ENCODE measurements at regions not wholly inside any gene's neighbourhood (a gene's known extent, or its start where the extent isn't known, plus 50 kb on each side); places are given as distances from the start of the nearest gene placed in this dataset.
"Not testable (repeated sequence)": the region's sequence is repeated elsewhere in the genome, so short reads cannot be mapped to it uniquely, and the experiment has no call there.

- Histone ChIP-seq H3K27me3 (ENCODE audit: insufficient read depth, low read length, poor library complexity, severe bottlenecking) (no peaks in the 10 kb centered on the region), H3K27ac (ENCODE audit: low read depth, low read length) (no peak overlapping the region), H3K9me3 (ENCODE audit: low read length) (no peaks in the 10 kb centered on the region), H3K4me3 (ENCODE audit: low read length) (no peak overlapping the region), H3K4me1 (ENCODE audit: insufficient read depth, low read length) (no peaks in the 10 kb centered on the region), H3K36me3 (ENCODE audit: insufficient read depth, low read length) (no peaks in the 10 kb centered on the region)
- Mint-ChIP-seq H3K4me1 (peaks cover 5 to 24% (median 10%) of the 10 kb centered on the region in 3 donors), H3K36me3 (peaks cover 6 to 38% (median 6%) of the 10 kb centered on the region in 3 donors), H3K27ac (peak overlapping the region in 2 of 8 donors; percentile 35 to 58), H3K27me3 (no peaks in the 10 kb centered on the region), H3K9me3 (no peaks in the 10 kb centered on the region), H3K4me3 (no peak overlapping the region)
- peak in 1 of 5 donors; percentile 7 for DNase-seq
- CTCF ChIA-PET, result interaction anchor here (1.1 to 1.9 kb wide), 7 partner anchors 15 to 207 kb away, joined by 3 to 9 read pairs (median 5); partner anchors contain the start of gene NFKBIA
- POLR2A ChIA-PET, result no interaction called here
These were observed 76.9 kb upstream of the PSMA6 start for GRCh38 chr14:35215110-35215813.

GRCh38 chr14:35218176-35218575 lies 74.0 kb upstream of the PSMA6 start:
- H3K9me3 ChIP-seq (ENCODE audit: low read length); H3K27me3 ChIP-seq (ENCODE audit: insufficient read depth, low read length, poor library complexity, severe bottlenecking); H3K9me3 Mint-ChIP-seq; H3K36me3 ChIP-seq (ENCODE audit: insufficient read depth, low read length); H3K4me3 Mint-ChIP-seq; H3K27ac ChIP-seq (ENCODE audit: low read depth, low read length); H3K27me3 Mint-ChIP-seq; H3K27ac Mint-ChIP-seq; H3K4me3 ChIP-seq (ENCODE audit: low read length); H3K4me1 ChIP-seq (ENCODE audit: insufficient read depth, low read length); DNase-seq; POLR2A ChIA-PET: not testable (repeated sequence)
- H3K4me1 Mint-ChIP-seq, result peaks cover 13 to 35% (median 23%) of the 10 kb centered on the region in 3 donors
- H3K36me3 Mint-ChIP-seq, result peaks cover 6 to 44% (median 9%) of the 10 kb centered on the region in 3 donors
- CTCF ChIA-PET, result interaction anchor here (0.7 to 1.8 kb wide), 2 partner anchors 11 to 186 kb away, joined by 3 to 5 read pairs; no protein-coding TSS in a partner anchor

GRCh38 chr14:35218963-35219362 lies 73.2 kb upstream of the PSMA6 start:
- Mint-ChIP-seq H3K4me1 (peaks cover 13 to 33% (median 26%) of the 10 kb centered on the region in 3 donors), H3K27ac (peak overlapping the region in 1 of 8 donors; percentile 50), H3K9me3 (no peaks in the 10 kb centered on the region), H3K27me3 (no peaks in the 10 kb centered on the region), H3K36me3 (peaks cover 6 to 44% (median 7%) of the 10 kb centered on the region in 3 donors), H3K4me3 (no peak overlapping the region)
- H3K27me3 ChIP-seq (ENCODE audit: insufficient read depth, low read length, poor library complexity, severe bottlenecking), result no peaks in the 10 kb centered on the region
- POLR2A ChIA-PET, result no interaction called here
- CTCF ChIA-PET, result interaction anchor here (1.8 kb wide), 1 partner anchor 185 kb away, joined by 5 read pairs; no protein-coding TSS in a partner anchor
- no peaks in the 10 kb centered on the region for H3K36me3 ChIP-seq (ENCODE audit: insufficient read depth, low read length)
- H3K9me3 ChIP-seq (ENCODE audit: low read length), result no peaks in the 10 kb centered on the region
- H3K27ac ChIP-seq (ENCODE audit: low read depth, low read length), result no peak overlapping the region
- H3K4me3 ChIP-seq (ENCODE audit: low read length), result no peak overlapping the region
- no peaks in the 10 kb centered on the region for H3K4me1 ChIP-seq (ENCODE audit: insufficient read depth, low read length)
- DNase-seq, result no peak

- Mint-ChIP-seq H3K9me3 (no peaks in the 10 kb centered on the region), H3K36me3 (peaks cover 6 to 43% (median 7%) of the 10 kb centered on the region in 3 donors), H3K27me3 (no peaks in the 10 kb centered on the region), H3K27ac (peak overlapping the region in 5 of 8 donors; percentile 30 to 71 (median 54)), H3K4me3 (no peak overlapping the region), H3K4me1 (peaks cover 11 to 23% (median 19%) of the 10 kb centered on the region in 3 donors)
- ChIA-PET CTCF (no interaction called here), POLR2A (no interaction called here)
- Histone ChIP-seq H3K27ac (ENCODE audit: low read depth, low read length) (no peak overlapping the region), H3K4me3 (ENCODE audit: low read length) (no peak overlapping the region), H3K36me3 (ENCODE audit: insufficient read depth, low read length) (no peaks in the 10 kb centered on the region), H3K4me1 (ENCODE audit: insufficient read depth, low read length) (no peaks in the 10 kb centered on the region), H3K27me3 (ENCODE audit: insufficient read depth, low read length, poor library complexity, severe bottlenecking) (no peaks in the 10 kb centered on the region), H3K9me3 (ENCODE audit: low read length) (no peaks in the 10 kb centered on the region)
- DNase-seq, result no peak
These were observed 72.0 kb upstream of the PSMA6 start for GRCh38 chr14:35220027-35220676.

- POLR2A ChIA-PET, result no interaction called here
- Histone ChIP-seq H3K4me3 (ENCODE audit: low read length) (no peak overlapping the region), H3K9me3 (ENCODE audit: low read length) (no peaks in the 10 kb centered on the region), H3K27me3 (ENCODE audit: insufficient read depth, low read length, poor library complexity, severe bottlenecking) (no peaks in the 10 kb centered on the region), H3K36me3 (ENCODE audit: insufficient read depth, low read length) (no peaks in the 10 kb centered on the region), H3K4me1 (ENCODE audit: insufficient read depth, low read length) (no peaks in the 10 kb centered on the region), H3K27ac (ENCODE audit: low read depth, low read length) (no peak overlapping the region)
- H3K36me3 Mint-ChIP-seq, result peaks cover 6 to 42% (median 7%) of the 10 kb centered on the region in 3 donors
- CTCF ChIA-PET, result no interaction called here
- no peaks in the 10 kb centered on the region for H3K9me3 Mint-ChIP-seq
- H3K4me1 Mint-ChIP-seq, result peaks cover 11 to 21% (median 18%) of the 10 kb centered on the region in 3 donors
- H3K27me3 Mint-ChIP-seq, result no peaks in the 10 kb centered on the region
- no peak for DNase-seq
- no peak overlapping the region for H3K4me3 Mint-ChIP-seq
- peak overlapping the region in 3 of 8 donors; percentile 30 to 58 (median 55) for H3K27ac Mint-ChIP-seq
These were observed 71.3 kb upstream of the PSMA6 start for GRCh38 chr14:35220920-35221319.

- no peaks in the 10 kb centered on the region for H3K27me3 Mint-ChIP-seq
- Histone ChIP-seq H3K4me3 (ENCODE audit: low read length) (no peak overlapping the region), H3K27ac (ENCODE audit: low read depth, low read length) (no peak overlapping the region), H3K27me3 (ENCODE audit: insufficient read depth, low read length, poor library complexity, severe bottlenecking) (no peaks in the 10 kb centered on the region), H3K9me3 (ENCODE audit: low read length) (no peaks in the 10 kb centered on the region), H3K4me1 (ENCODE audit: insufficient read depth, low read length) (no peaks in the 10 kb centered on the region), H3K36me3 (ENCODE audit: insufficient read depth, low read length) (no peaks in the 10 kb centered on the region)
- H3K4me1 Mint-ChIP-seq, result peaks cover 11 to 21% (median 18%) of the 10 kb centered on the region in 3 donors
- ChIA-PET CTCF (no interaction called here), POLR2A (no interaction called here)
- H3K36me3 Mint-ChIP-seq, result peaks cover 6 to 42% (median 10%) of the 10 kb centered on the region in 3 donors
- DNase-seq, result no peak
- H3K9me3 Mint-ChIP-seq, result no peaks in the 10 kb centered on the region
- peak overlapping the region in 2 of 8 donors; percentile 24 to 36 for H3K27ac Mint-ChIP-seq
- H3K4me3 Mint-ChIP-seq, result no peak overlapping the region
These were observed 70.7 kb upstream of the PSMA6 start for GRCh38 chr14:35221462-35221861.

- POLR2A ChIA-PET, result no interaction called here
- no peaks in the 10 kb centered on the region for H3K9me3 ChIP-seq (ENCODE audit: low read length)
- DNase-seq, result no peak
- peaks cover 6 to 40% (median 10%) of the 10 kb centered on the region in 3 donors for H3K36me3 Mint-ChIP-seq
- H3K27ac Mint-ChIP-seq, result peak overlapping the region in 5 of 8 donors; percentile 38 to 93 (median 70)
- H3K4me1 ChIP-seq (ENCODE audit: insufficient read depth, low read length), result no peaks in the 10 kb centered on the region
- H3K27me3 ChIP-seq (ENCODE audit: insufficient read depth, low read length, poor library complexity, severe bottlenecking), result no peaks in the 10 kb centered on the region
- H3K9me3 Mint-ChIP-seq, result no peaks in the 10 kb centered on the region
- H3K4me3 ChIP-seq (ENCODE audit: low read length), result no peak overlapping the region
- H3K27ac ChIP-seq (ENCODE audit: low read depth, low read length), result no peak overlapping the region
- no peaks in the 10 kb centered on the region for H3K36me3 ChIP-seq (ENCODE audit: insufficient read depth, low read length)
- CTCF ChIA-PET, result no interaction called here
- H3K27me3 Mint-ChIP-seq, result no peaks in the 10 kb centered on the region
- H3K4me1 Mint-ChIP-seq, result peaks cover 11 to 21% (median 18%) of the 10 kb centered on the region in 3 donors
- no peak overlapping the region for H3K4me3 Mint-ChIP-seq
These were observed 69.9 kb upstream of the PSMA6 start for GRCh38 chr14:35222324-35222723.

GRCh38 chr14:35222872-35223466 lies 69.2 kb upstream of the PSMA6 start:
- ChIA-PET CTCF (no interaction called here), POLR2A (no interaction called here)
- Histone ChIP-seq H3K36me3 (ENCODE audit: insufficient read depth, low read length) (no peaks in the 10 kb centered on the region), H3K4me3 (ENCODE audit: low read length) (no peak overlapping the region), H3K9me3 (ENCODE audit: low read length) (no peaks in the 10 kb centered on the region), H3K27me3 (ENCODE audit: insufficient read depth, low read length, poor library complexity, severe bottlenecking) (no peaks in the 10 kb centered on the region), H3K27ac (ENCODE audit: low read depth, low read length) (no peak overlapping the region), H3K4me1 (ENCODE audit: insufficient read depth, low read length) (no peaks in the 10 kb centered on the region)
- peaks cover 6 to 37% (median 10%) of the 10 kb centered on the region in 3 donors for H3K36me3 Mint-ChIP-seq
- H3K27ac Mint-ChIP-seq, result peak overlapping the region in 7 of 8 donors; percentile 21 to 93 (median 67)
- peak in 1 of 5 donors; percentile 9 for DNase-seq
- no peaks in the 10 kb centered on the region for H3K9me3 Mint-ChIP-seq
- peak overlapping the region in 4 of 7 donors; percentile 6 to 58 (median 21) for H3K4me3 Mint-ChIP-seq
- H3K4me1 Mint-ChIP-seq, result peaks cover 11 to 21% (median 18%) of the 10 kb centered on the region in 3 donors
- H3K27me3 Mint-ChIP-seq, result no peaks in the 10 kb centered on the region
